Suprapubic skin (tissue), 4 donors: ENCODE measurements at regions not wholly inside any gene's neighbourhood (a gene's known extent, or its start where the extent isn't known, plus 50 kb on each side); places are given as distances from the start of the nearest gene placed in this dataset.

ENCODE experiments used
- DNase-seq, 2 donors: peaks; one replicate each; pipeline ENCODE4 v3.0.0-alpha.2; 2019; ENCODE audit warnings: low spot score in 2 of 2
- H3K27ac ChIP-seq: fragments of 200-600 bp; sonication (generic); one replicate; pipeline ENCODE4 v1.5.1; 2019
- H3K27me3 ChIP-seq: fragments of 200-600 bp; sonication (generic); one replicate; pipeline ENCODE4 v1.5.1; 2019
- H3K36me3 ChIP-seq: fragments of 200-600 bp; sonication (generic); one replicate; pipeline ENCODE4 v1.5.1; 2019
- H3K4me1 ChIP-seq: fragments of 200-600 bp; sonication (generic); one replicate; pipeline ENCODE4 v1.5.1; 2019
- H3K4me3 ChIP-seq: fragments of 200-600 bp; sonication (generic); one replicate; pipeline ENCODE4 v1.5.1; 2019; ENCODE audit warnings: mild to moderate bottlenecking
- H3K9me3 ChIP-seq: fragments of 200-600 bp; sonication (generic); one replicate; pipeline ENCODE4 v1.5.1; 2019
- CTCF ChIP-seq, 2 donors: fragments of 200-600 bp in 1 of 2; fragments of 450-650 bp in 1 of 2; sonication (generic) in 1 of 2; IDR thresholded peaks; one replicate each; pipeline ENCODE4 v1.5.1; 2016 to 2019; ENCODE audit warnings: antibody characterized with exemption in 2 of 2, mild to moderate bottlenecking in 1 of 2, moderate library complexity in 1 of 2
- EP300 ChIP-seq: sonication (generic); formaldehyde crosslinking; IDR thresholded peaks from one replicate; pipeline ENCODE4 v1.6.1; 2017; ENCODE audit warnings: antibody characterized with exemption
- POLR2A ChIP-seq, 2 donors: fragments of 450-650 bp; IDR thresholded peaks; one replicate each; pipeline ENCODE4 v1.6.1; 2017; ENCODE audit warnings: antibody characterized with exemption in 2 of 2, mild to moderate bottlenecking in 2 of 2, moderate library complexity in 2 of 2
- POLR2AphosphoS5 ChIP-seq, 3 donors: sonication (generic); formaldehyde crosslinking; IDR thresholded peaks; one replicate each; pipeline ENCODE4 v1.6.1; 2017; ENCODE audit warnings: antibody characterized with exemption in 3 of 3
- WGBS: methylation state at CpG from one replicate; pipeline ENCODE4 v1.1.5; 2018; 5-methylcytosine and 5-hydroxymethylcytosine counted together

GRCh38 chr2:129735576-129735975 lies 243.9 kb upstream of the RAB6C start:
- Histone ChIP-seq H3K4me3 (no peak overlapping the region), H3K27me3 (no peaks in the 10 kb centered on the region), H3K36me3 (no peaks in the 10 kb centered on the region), H3K27ac (no peak overlapping the region), H3K9me3 (no peaks in the 10 kb centered on the region), H3K4me1 (no peaks in the 10 kb centered on the region)
- WGBS = 93% methylated on average over 5 of the region's 6 CpGs
- no peak for TF ChIP-seq POLR2A (IDR thresholded peaks at IDR 0.05)
- no peak for TF ChIP-seq POLR2AphosphoS5 (IDR thresholded peaks at IDR 0.05)
- no peak for TF ChIP-seq EP300
- TF ChIP-seq CTCF (IDR thresholded peaks at IDR 0.05) = no peak
- DNase-seq = peak in 1 of 2 donors; percentile 48

- Histone ChIP-seq H3K27ac (no peak overlapping the region), H3K9me3 (no peaks in the 10 kb centered on the region), H3K4me3 (no peak overlapping the region), H3K4me1 (no peaks in the 10 kb centered on the region), H3K36me3 (no peaks in the 10 kb centered on the region), H3K27me3 (no peaks in the 10 kb centered on the region)
- TF ChIP-seq POLR2A (IDR thresholded peaks at IDR 0.05) = no peak
- no peak for TF ChIP-seq POLR2AphosphoS5 (IDR thresholded peaks at IDR 0.05)
- no peak for TF ChIP-seq EP300
- TF ChIP-seq CTCF (IDR thresholded peaks at IDR 0.05) = no peak
- WGBS = 88% methylated on average over 12 of the region's 15 CpGs
- DNase-seq = peak in 1 of 2 donors; percentile 67
Measured at GRCh38 chr2:129737660-129738527, 241.6 kb upstream of the RAB6C start.

- DNase-seq = peak in 1 of 2 donors; percentile 65
- Histone ChIP-seq H3K4me1 (no peaks in the 10 kb centered on the region), H3K36me3 (no peaks in the 10 kb centered on the region), H3K4me3 (no peak overlapping the region), H3K27ac (no peak overlapping the region), H3K9me3 (no peaks in the 10 kb centered on the region), H3K27me3 (no peaks in the 10 kb centered on the region)
- 93% methylated on average over 14 of the region's 16 CpGs for WGBS
- no peak for TF ChIP-seq POLR2AphosphoS5 (IDR thresholded peaks at IDR 0.05)
- no peak for TF ChIP-seq EP300
- no peak for TF ChIP-seq CTCF (IDR thresholded peaks at IDR 0.05)
- no peak for TF ChIP-seq POLR2A (IDR thresholded peaks at IDR 0.05)
Measured at GRCh38 chr2:129738799-129739198, 240.7 kb upstream of the RAB6C start.

GRCh38 chr2:129740504-129740903 lies 239.0 kb upstream of the RAB6C start:
- TF ChIP-seq CTCF (IDR thresholded peaks at IDR 0.05) = no peak
- no peak for TF ChIP-seq EP300
- no peak for TF ChIP-seq POLR2A (IDR thresholded peaks at IDR 0.05)
- TF ChIP-seq POLR2AphosphoS5 (IDR thresholded peaks at IDR 0.05) = no peak
- Histone ChIP-seq H3K27me3 (no peaks in the 10 kb centered on the region), H3K4me1 (no peaks in the 10 kb centered on the region), H3K9me3 (no peaks in the 10 kb centered on the region), H3K4me3 (no peak overlapping the region), H3K27ac (no peak overlapping the region), H3K36me3 (no peaks in the 10 kb centered on the region)
- peak in 1 of 2 donors; percentile 60 for DNase-seq
- WGBS = 44% methylated on average over 7 of the region's 7 CpGs

GRCh38 chr2:129741165-129741564 lies 238.3 kb upstream of the RAB6C start:
- peak in 1 of 2 donors; percentile 54 for DNase-seq
- H3K27me3 ChIP-seq = no peaks in the 10 kb centered on the region
- WGBS = 86% methylated on average over 7 of the region's 7 CpGs
- H3K4me1 ChIP-seq = no peaks in the 10 kb centered on the region
- TF ChIP-seq POLR2A (IDR thresholded peaks at IDR 0.05) (no peak), CTCF (IDR thresholded peaks at IDR 0.05) (no peak), POLR2AphosphoS5 (IDR thresholded peaks at IDR 0.05) (no peak), EP300 (no peak)
- H3K9me3 ChIP-seq = no peaks in the 10 kb centered on the region
- no peak overlapping the region for H3K27ac ChIP-seq
- H3K36me3 ChIP-seq = no peaks in the 10 kb centered on the region
- H3K4me3 ChIP-seq = no peak overlapping the region
